ENCODE measurements at regions not wholly inside any gene's neighbourhood (a gene's known extent, or its start where the extent isn't known, plus 50 kb on each side); places are given as distances from the start of the nearest gene placed in this dataset.

DNA sequence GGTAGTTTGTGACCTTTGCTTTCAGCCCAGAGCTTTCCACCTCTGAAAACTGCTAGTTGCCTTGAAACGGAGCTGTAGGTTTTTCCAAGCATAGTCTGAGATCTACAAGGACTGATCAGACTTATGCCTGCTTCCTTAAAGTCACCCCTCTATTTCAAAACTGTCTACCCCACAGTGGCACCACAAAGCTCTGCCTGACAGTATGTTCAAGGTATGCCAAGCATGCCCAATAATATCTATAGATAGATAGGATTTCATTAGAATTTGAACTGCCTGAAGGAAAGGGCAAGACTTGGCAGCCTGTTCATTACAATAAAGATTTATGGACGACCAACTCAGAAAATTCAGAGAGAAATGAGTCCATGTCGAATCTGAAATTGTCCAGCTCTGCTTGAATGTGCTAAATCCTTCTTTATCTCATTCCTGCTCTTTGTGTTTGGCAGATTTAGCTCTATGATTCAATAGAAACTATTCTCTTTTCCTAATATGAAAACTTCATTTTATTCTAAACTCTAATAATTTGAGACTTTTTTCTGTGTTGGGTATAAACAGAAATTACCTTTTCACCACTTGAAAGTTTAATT, 227.6 kb upstream of the TBC1D5 start:
- no peak for TF ChIP-seq POLR2A (IDR thresholded peaks at IDR 0.05)
- TF ChIP-seq, protein P1, sequence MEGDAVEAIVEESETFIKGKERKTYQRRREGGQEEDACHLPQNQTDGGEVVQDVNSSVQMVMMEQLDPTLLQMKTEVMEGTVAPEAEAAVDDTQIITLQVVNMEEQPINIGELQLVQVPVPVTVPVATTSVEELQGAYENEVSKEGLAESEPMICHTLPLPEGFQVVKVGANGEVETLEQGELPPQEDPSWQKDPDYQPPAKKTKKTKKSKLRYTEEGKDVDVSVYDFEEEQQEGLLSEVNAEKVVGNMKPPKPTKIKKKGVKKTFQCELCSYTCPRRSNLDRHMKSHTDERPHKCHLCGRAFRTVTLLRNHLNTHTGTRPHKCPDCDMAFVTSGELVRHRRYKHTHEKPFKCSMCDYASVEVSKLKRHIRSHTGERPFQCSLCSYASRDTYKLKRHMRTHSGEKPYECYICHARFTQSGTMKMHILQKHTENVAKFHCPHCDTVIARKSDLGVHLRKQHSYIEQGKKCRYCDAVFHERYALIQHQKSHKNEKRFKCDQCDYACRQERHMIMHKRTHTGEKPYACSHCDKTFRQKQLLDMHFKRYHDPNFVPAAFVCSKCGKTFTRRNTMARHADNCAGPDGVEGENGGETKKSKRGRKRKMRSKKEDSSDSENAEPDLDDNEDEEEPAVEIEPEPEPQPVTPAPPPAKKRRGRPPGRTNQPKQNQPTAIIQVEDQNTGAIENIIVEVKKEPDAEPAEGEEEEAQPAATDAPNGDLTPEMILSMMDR (IDR thresholded peaks at IDR 0.05 in 4 of 5, conservative IDR thresholded peaks at IDR 0.05 in 1 of 5), result no peak
